ENCODE measurements at regions not wholly inside any gene's neighbourhood (a gene's known extent, or its start where the extent isn't known, plus 50 kb on each side); places are given as distances from the start of the nearest gene placed in this dataset.

GRCh38 chr1:193709607-193710006 is 523.2 kb upstream of the B3GALT2 start:
- peaks cover 2% of the 10 kb centered on the region for H3K9me3 ChIP-seq (replicated peaks; ENCODE audit: control insufficient read depth, insufficient read depth, low read depth, low read length)
- in situ Hi-C loops (cut with MboI) (no loop called here), intact Hi-C loops (cut with micrococcal nuclease) (no loop called here)
- no peaks in the 10 kb centered on the region for H3K9me1 ChIP-seq (ENCODE audit: control insufficient read depth, insufficient read depth, low read length)
- H3K4me2 ChIP-seq (ENCODE audit: insufficient read depth, low read length) = no peak overlapping the region
- no peak for FAIRE-seq
- ChIA-PET CTCF (ENCODE audit: low intra/inter-chr PET ratio) (no interaction called here), POLR2A (no interaction called here)
- TF ChIP-seq THRAP3 (IDR thresholded peaks at IDR 0.05; ENCODE audit: borderline replicate concordance) = no peak
- TF ChIP-seq ZNF445 (CRISPR knock-in tag; IDR thresholded peaks at IDR 0.05; ENCODE audit: low read depth) = no peak
- no peak for TF ChIP-seq ZNF75A (CRISPR knock-in tag; IDR thresholded peaks at IDR 0.05)
- no peak for TF ChIP-seq ZNF76 (CRISPR knock-in tag; IDR thresholded peaks at IDR 0.05; ENCODE audit: borderline replicate concordance)
- TF ChIP-seq ZBTB2 (IDR thresholded peaks at IDR 0.05) = no peak
- no peak for TF ChIP-seq FOXA3 (CRISPR knock-in tag; conservative IDR thresholded peaks at IDR 0.05 in 1 of 2, IDR thresholded peaks at IDR 0.05 in 1 of 2)
- TF ChIP-seq CHD1 (IDR thresholded peaks at IDR 0.05; ENCODE audit: low read length) = no peak
- TF ChIP-seq HMG20A (CRISPR knock-in tag; conservative IDR thresholded peaks at IDR 0.05) = no peak
- no peak for TF ChIP-seq TBP (optimal IDR thresholded peaks at IDR 0.05; ENCODE audit: low read depth, low read length)
- TF ChIP-seq ZBED1 (IDR thresholded peaks at IDR 0.05) = no peak
- no peak for TF ChIP-seq ZBTB8A (IDR thresholded peaks at IDR 0.05; ENCODE audit: partially characterized antibody)
- no peak for TF ChIP-seq ZNF764 (CRISPR knock-in tag; IDR thresholded peaks at IDR 0.05; ENCODE audit: low read depth)
- TF ChIP-seq C11orf30 (IDR thresholded peaks at IDR 0.05; ENCODE audit: low read depth) = no peak
- TF ChIP-seq SUPT5H (IDR thresholded peaks at IDR 0.05) = no peak
- no peak for TF ChIP-seq E2F4 (CRISPR knock-in tag; IDR thresholded peaks at IDR 0.05; ENCODE audit: low read depth)
- TF ChIP-seq BRD4 (IDR thresholded peaks at IDR 0.05) = no peak
- TF ChIP-seq SIN3B (IDR thresholded peaks at IDR 0.05; ENCODE audit: low read depth) = no peak
- TF ChIP-seq NR2C1 (IDR thresholded peaks at IDR 0.05) = no peak
- TF ChIP-seq NR2C1 (tag; IDR thresholded peaks at IDR 0.05) = no peak
- no peak for DNase-seq (ENCODE audit: extremely low read depth in 1 of 4, low spot score in 3 of 4)
- no TSS peak for BruUV-seq (replicated peaks)
- H2AFZ ChIP-seq (ENCODE audit: low read depth, low read length) = no peak overlapping the region
- H3K27me3 ChIP-seq (ENCODE audit: control insufficient read depth in 2 of 2, insufficient read depth in 2 of 2, low read length in 2 of 2) = no peaks in the 10 kb centered on the region
- no peak overlapping the region for H3K4me3 ChIP-seq
- no peaks in the 10 kb centered on the region for H3K36me3 ChIP-seq (ENCODE audit: control insufficient read depth, insufficient read depth, low read length)
- 0% methylated on average over 1 of the region's 1 CpG for WGBS (ENCODE audit: insufficient coverage, low coverage, missing lambda C conversion rate)
- H3K9ac ChIP-seq (ENCODE audit: insufficient read depth in 1 of 2, low read depth in 2 of 2, low read length in 2 of 2) = no peak overlapping the region
- H3K79me2 ChIP-seq (ENCODE audit: control insufficient read depth, insufficient read depth, low read length) = no peaks in the 10 kb centered on the region
- H3K27ac ChIP-seq (ENCODE audit: extremely low read depth, low read depth, low read length) = no peak overlapping the region
- H3K4me1 ChIP-seq (replicated peaks in 1 of 2; ENCODE audit: control insufficient read depth in 2 of 2, insufficient read depth in 2 of 2, low read length in 2 of 2) = no peaks in the 10 kb centered on the region
- H4K20me1 ChIP-seq (replicated peaks; ENCODE audit: control insufficient read depth, insufficient read depth, low read length) = no peaks in the 10 kb centered on the region
- ATAC-seq = no peak

Measured in K562 (cell line).